Suprapubic skin (tissue), 4 donors: ENCODE measurements at regions not wholly inside any gene's neighbourhood (a gene's known extent, or its start where the extent isn't known, plus 50 kb on each side); places are given as distances from the start of the nearest gene placed in this dataset.

Experiments used
- EP300 ChIP-seq: sonication (generic); formaldehyde crosslinking; IDR thresholded peaks from one replicate; pipeline ENCODE4 v1.6.1; 2017; ENCODE audit warnings: antibody characterized with exemption
- POLR2A ChIP-seq, 2 donors: fragments of 450-650 bp; IDR thresholded peaks; one replicate each; pipeline ENCODE4 v1.6.1; 2017; ENCODE audit warnings: antibody characterized with exemption in 2 of 2, mild to moderate bottlenecking in 2 of 2, moderate library complexity in 2 of 2
- POLR2AphosphoS5 ChIP-seq, 3 donors: sonication (generic); formaldehyde crosslinking; IDR thresholded peaks; one replicate each; pipeline ENCODE4 v1.6.1; 2017; ENCODE audit warnings: antibody characterized with exemption in 3 of 3
- TF ChIP-seq, protein P1 (sequence below), 2 donors: fragments of 200-600 bp in 1 of 2; fragments of 450-650 bp in 1 of 2; sonication (generic) in 1 of 2; IDR thresholded peaks; one replicate each; pipeline ENCODE4 v1.5.1; 2016 to 2019; ENCODE audit warnings: antibody characterized with exemption in 2 of 2, mild to moderate bottlenecking in 1 of 2, moderate library complexity in 1 of 2

DNA sequence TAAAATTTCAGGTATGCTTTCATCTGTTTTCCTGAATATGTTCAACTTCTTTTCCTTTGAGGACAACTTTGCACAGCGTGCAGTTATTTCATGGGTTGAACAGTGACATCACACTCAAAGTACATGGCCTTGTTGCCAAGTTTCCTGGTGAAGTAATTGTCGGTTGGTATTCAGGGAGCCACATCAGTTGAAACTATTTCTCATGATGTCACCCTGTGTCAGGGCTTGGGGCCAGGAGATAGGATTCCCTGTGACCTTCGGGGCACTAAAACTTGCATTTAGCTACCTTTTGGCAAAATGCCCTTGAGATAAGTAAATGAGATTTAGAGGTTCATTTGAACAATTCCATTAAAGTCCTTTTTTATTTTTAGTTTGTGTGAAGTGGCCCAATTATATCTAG is 383.9 kb downstream of the SH3GL2 start:
- TF ChIP-seq, protein P1, sequence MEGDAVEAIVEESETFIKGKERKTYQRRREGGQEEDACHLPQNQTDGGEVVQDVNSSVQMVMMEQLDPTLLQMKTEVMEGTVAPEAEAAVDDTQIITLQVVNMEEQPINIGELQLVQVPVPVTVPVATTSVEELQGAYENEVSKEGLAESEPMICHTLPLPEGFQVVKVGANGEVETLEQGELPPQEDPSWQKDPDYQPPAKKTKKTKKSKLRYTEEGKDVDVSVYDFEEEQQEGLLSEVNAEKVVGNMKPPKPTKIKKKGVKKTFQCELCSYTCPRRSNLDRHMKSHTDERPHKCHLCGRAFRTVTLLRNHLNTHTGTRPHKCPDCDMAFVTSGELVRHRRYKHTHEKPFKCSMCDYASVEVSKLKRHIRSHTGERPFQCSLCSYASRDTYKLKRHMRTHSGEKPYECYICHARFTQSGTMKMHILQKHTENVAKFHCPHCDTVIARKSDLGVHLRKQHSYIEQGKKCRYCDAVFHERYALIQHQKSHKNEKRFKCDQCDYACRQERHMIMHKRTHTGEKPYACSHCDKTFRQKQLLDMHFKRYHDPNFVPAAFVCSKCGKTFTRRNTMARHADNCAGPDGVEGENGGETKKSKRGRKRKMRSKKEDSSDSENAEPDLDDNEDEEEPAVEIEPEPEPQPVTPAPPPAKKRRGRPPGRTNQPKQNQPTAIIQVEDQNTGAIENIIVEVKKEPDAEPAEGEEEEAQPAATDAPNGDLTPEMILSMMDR (IDR thresholded peaks at IDR 0.05) = no peak
- no peak for TF ChIP-seq POLR2A (IDR thresholded peaks at IDR 0.05)
- no peak for TF ChIP-seq POLR2AphosphoS5 (IDR thresholded peaks at IDR 0.05)
- TF ChIP-seq EP300 = no peak
